HFFc6 (cell line): ENCODE measurements at regions not wholly inside any gene's neighbourhood (a gene's known extent, or its start where the extent isn't known, plus 50 kb on each side); places are given as distances from the start of the nearest gene placed in this dataset.

Experiments
- DNase-seq: peaks from one replicate; pipeline ENCODE4 v3.0.0-alpha.2; 2018
- H3K27ac Mint-ChIP-seq: 2 replicates; pipeline ENCODE4 v1.8.0; 2020; ENCODE audit warnings: mild to moderate bottlenecking, mixed read lengths
- H3K27me3 Mint-ChIP-seq: 2 replicates; pipeline ENCODE4 v1.8.0; 2021; ENCODE audit warnings: mild to moderate bottlenecking, moderate library complexity, mixed read lengths; ENCODE audit not compliant: insufficient read depth
- H3K36me3 Mint-ChIP-seq: 2 replicates; pipeline ENCODE4 v1.8.0; 2021; ENCODE audit warnings: low read depth, mixed read lengths
- H3K4me1 Mint-ChIP-seq: 2 replicates; pipeline ENCODE4 v1.8.0; 2020; ENCODE audit warnings: low read depth, mixed read lengths
- H3K4me3 Mint-ChIP-seq: 2 replicates; pipeline ENCODE4 v1.8.0; 2020; ENCODE audit warnings: mild to moderate bottlenecking, moderate library complexity, mixed read lengths
- H3K9me3 Mint-ChIP-seq: 2 replicates; pipeline ENCODE4 v1.8.0; 2020; ENCODE audit warnings: mild to moderate bottlenecking, mixed read lengths
- TF ChIP-seq, protein P1 (sequence below): fragments of 200-600 bp; sonication (generic); IDR thresholded peaks from 2 replicates; pipeline ENCODE4 v1.5.0; 2021; ENCODE audit warnings: antibody characterized with exemption, mild to moderate bottlenecking

DNA sequence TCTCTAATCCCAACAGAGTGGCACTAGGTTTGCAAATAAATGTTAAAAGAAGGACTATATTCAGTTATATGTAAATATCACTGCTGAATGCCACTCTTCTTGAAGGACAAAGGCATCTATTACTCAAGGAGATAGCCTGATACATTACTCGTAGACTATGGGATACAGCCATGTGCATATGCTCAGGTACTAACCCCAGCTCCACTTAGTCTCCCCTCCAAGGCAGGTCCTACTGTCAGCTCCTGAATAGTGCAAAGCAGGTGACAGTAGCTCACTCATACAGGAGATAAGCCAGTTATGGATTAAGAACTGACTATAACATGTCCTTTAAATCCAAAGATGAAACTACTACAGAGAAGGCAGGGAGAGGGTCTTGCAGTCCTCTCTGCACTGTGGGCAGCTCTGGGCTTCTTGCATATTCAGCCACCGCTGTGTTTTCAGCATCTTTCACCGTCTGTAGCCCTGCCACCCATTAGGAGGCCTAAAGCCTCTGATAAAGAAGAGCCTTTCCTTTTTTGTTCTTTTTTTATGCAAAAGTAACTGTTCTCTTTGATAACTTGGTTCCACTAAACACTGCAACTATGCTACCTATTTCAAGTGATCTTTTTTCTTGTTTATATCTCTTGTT is 135.1 kb upstream of the EPB41L3 start:
- no peak for DNase-seq
- Mint-ChIP-seq H3K9me3 (peaks cover 37% of the 10 kb centered on the region), H3K4me3 (no peak overlapping the region), H3K27ac (no peak overlapping the region), H3K36me3 (no peaks in the 10 kb centered on the region), H3K27me3 (no peaks in the 10 kb centered on the region), H3K4me1 (no peaks in the 10 kb centered on the region)
- TF ChIP-seq, protein P1, sequence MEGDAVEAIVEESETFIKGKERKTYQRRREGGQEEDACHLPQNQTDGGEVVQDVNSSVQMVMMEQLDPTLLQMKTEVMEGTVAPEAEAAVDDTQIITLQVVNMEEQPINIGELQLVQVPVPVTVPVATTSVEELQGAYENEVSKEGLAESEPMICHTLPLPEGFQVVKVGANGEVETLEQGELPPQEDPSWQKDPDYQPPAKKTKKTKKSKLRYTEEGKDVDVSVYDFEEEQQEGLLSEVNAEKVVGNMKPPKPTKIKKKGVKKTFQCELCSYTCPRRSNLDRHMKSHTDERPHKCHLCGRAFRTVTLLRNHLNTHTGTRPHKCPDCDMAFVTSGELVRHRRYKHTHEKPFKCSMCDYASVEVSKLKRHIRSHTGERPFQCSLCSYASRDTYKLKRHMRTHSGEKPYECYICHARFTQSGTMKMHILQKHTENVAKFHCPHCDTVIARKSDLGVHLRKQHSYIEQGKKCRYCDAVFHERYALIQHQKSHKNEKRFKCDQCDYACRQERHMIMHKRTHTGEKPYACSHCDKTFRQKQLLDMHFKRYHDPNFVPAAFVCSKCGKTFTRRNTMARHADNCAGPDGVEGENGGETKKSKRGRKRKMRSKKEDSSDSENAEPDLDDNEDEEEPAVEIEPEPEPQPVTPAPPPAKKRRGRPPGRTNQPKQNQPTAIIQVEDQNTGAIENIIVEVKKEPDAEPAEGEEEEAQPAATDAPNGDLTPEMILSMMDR: no peak

DNA sequence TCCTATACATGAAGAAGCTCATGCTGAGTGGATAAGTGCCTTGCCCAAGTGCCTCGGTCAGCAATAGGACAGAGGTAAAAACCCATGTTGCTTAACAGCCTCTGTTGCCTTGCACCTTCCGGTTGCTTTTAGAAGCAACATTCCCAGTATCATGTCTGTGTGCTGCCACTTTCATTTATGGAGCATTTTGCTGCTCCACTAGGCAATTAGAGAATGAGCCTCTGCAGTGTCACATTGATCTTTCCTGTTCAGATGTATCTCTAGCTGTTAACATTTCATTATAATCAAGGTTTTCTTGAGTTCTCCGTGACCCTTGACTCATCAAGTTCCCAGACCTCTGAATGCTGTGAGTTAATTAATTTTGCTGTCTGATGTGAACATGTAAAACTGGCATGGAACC is 134.5 kb upstream of the EPB41L3 start:
- Mint-ChIP-seq H3K27ac (no peak overlapping the region), H3K9me3 (peaks cover 38% of the 10 kb centered on the region), H3K27me3 (no peaks in the 10 kb centered on the region), H3K4me3 (no peak overlapping the region), H3K4me1 (no peaks in the 10 kb centered on the region), H3K36me3 (no peaks in the 10 kb centered on the region)
- TF ChIP-seq, protein P1: no peak
- no peak for DNase-seq

DNA sequence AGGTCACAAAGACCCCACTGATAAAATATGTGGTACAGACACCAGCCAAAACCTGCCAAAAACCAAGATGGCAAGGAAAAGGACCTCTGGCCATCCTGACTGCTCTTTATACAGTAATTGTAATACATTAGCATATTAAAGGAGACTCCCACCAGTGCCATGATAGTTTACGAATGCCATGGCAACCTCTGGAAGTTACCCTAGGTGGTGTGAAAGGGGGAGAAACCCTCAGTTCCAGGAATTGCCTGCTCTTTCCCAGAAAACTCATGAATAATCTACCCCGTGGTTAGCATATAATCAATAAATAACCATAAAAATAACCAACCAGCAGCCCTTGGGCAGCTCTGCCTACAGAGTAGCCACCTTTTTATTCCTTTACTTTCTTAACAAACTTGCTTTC is 129.8 kb upstream of the EPB41L3 start:
- Mint-ChIP-seq H3K36me3 (no peaks in the 10 kb centered on the region), H3K4me3 (no peak overlapping the region), H3K9me3 (peaks cover 40% of the 10 kb centered on the region), H3K27me3 (no peaks in the 10 kb centered on the region), H3K4me1 (no peaks in the 10 kb centered on the region), H3K27ac (no peak overlapping the region)
- TF ChIP-seq, protein P1: no peak
- no peak for DNase-seq

DNA sequence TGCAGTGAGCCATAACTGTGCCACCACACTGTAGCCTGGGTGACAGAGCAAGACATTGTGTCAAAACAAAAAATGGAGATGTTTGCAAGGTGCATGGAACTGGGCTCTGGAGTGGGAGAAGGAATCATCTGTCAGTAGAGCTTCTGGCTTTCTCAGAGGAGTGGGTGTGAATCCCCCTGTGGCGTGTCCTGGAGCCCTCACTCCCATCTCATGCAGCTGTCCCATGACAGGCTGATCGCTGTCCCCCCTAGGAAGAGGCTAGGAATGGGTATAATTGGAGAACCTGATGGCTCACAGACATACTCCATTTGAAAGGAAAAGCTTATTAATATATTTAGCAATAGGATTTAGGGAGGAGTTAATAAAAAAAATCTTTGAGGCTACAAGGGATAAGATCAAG is 125.8 kb upstream of the EPB41L3 start:
- Mint-ChIP-seq H3K27ac (no peak overlapping the region), H3K4me1 (no peaks in the 10 kb centered on the region), H3K36me3 (no peaks in the 10 kb centered on the region), H3K9me3 (peaks cover 27% of the 10 kb centered on the region), H3K27me3 (no peaks in the 10 kb centered on the region), H3K4me3 (no peak overlapping the region)
- DNase-seq: no peak
- TF ChIP-seq, protein P1: no peak

DNA sequence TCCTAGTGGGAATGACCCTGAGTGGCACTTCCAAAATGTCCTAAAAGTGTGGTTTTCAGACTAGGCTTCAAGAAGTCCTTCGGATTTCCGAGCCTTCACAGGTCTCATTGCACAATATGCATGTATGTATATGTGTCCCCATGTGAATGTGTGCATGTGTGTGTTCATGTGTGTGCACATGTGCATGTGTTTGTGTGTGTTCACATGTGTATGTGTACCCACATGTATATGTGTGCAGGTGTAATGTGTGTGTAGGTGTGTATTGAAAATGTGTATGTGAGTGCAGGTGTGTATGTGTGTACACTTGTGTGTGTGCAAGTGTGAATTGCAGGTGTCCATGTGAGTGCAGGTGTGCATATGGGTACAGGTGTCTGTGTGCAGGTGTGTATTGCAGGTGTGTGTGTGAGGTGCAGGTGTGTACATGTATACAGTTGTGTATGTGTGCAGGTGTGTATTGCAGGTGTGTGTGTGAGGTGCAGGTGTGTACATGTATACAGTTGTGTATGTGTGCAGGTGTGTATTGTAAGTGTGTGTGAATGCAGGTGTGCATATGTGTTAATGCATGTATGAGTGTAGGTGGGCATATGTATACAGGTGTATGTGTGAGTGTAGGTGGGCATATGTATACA is 124.4 kb upstream of the EPB41L3 start:
- H3K36me3 Mint-ChIP-seq: peaks cover 4% of the 10 kb centered on the region; the same call in 1 of the 2 replicates
- DNase-seq: no peak
- H3K27ac Mint-ChIP-seq: no peak overlapping the region
- H3K4me1 Mint-ChIP-seq: no peaks in the 10 kb centered on the region
- no peak overlapping the region for H3K4me3 Mint-ChIP-seq
- H3K27me3 Mint-ChIP-seq: no peaks in the 10 kb centered on the region
- peaks cover 32% of the 10 kb centered on the region for H3K9me3 Mint-ChIP-seq
- TF ChIP-seq, protein P1: no peak
